Suprapubic skin (tissue), 4 donors: ENCODE measurements at regions not wholly inside any gene's neighbourhood (a gene's known extent, or its start where the extent isn't known, plus 50 kb on each side); places are given as distances from the start of the nearest gene placed in this dataset.

Experiments
- DNase-seq, 2 donors: peaks; one replicate each; pipeline ENCODE4 v3.0.0-alpha.2; 2019; ENCODE audit warnings: low spot score in 2 of 2
- H3K27ac ChIP-seq: fragments of 200-600 bp; sonication (generic); one replicate; pipeline ENCODE4 v1.5.1; 2019
- H3K27me3 ChIP-seq: fragments of 200-600 bp; sonication (generic); one replicate; pipeline ENCODE4 v1.5.1; 2019
- H3K36me3 ChIP-seq: fragments of 200-600 bp; sonication (generic); one replicate; pipeline ENCODE4 v1.5.1; 2019
- H3K4me1 ChIP-seq: fragments of 200-600 bp; sonication (generic); one replicate; pipeline ENCODE4 v1.5.1; 2019
- H3K4me3 ChIP-seq: fragments of 200-600 bp; sonication (generic); one replicate; pipeline ENCODE4 v1.5.1; 2019; ENCODE audit warnings: mild to moderate bottlenecking
- H3K9me3 ChIP-seq: fragments of 200-600 bp; sonication (generic); one replicate; pipeline ENCODE4 v1.5.1; 2019
- EP300 ChIP-seq: sonication (generic); formaldehyde crosslinking; IDR thresholded peaks from one replicate; pipeline ENCODE4 v1.6.1; 2017; ENCODE audit warnings: antibody characterized with exemption
- POLR2A ChIP-seq, 2 donors: fragments of 450-650 bp; IDR thresholded peaks; one replicate each; pipeline ENCODE4 v1.6.1; 2017; ENCODE audit warnings: antibody characterized with exemption in 2 of 2, mild to moderate bottlenecking in 2 of 2, moderate library complexity in 2 of 2
- POLR2AphosphoS5 ChIP-seq, 3 donors: sonication (generic); formaldehyde crosslinking; IDR thresholded peaks; one replicate each; pipeline ENCODE4 v1.6.1; 2017; ENCODE audit warnings: antibody characterized with exemption in 3 of 3
- WGBS: methylation state at CpG from one replicate; pipeline ENCODE4 v1.1.5; 2018; 5-methylcytosine and 5-hydroxymethylcytosine counted together
- TF ChIP-seq, protein P1 (sequence below), 2 donors: fragments of 200-600 bp in 1 of 2; fragments of 450-650 bp in 1 of 2; sonication (generic) in 1 of 2; IDR thresholded peaks; one replicate each; pipeline ENCODE4 v1.5.1; 2016 to 2019; ENCODE audit warnings: antibody characterized with exemption in 2 of 2, mild to moderate bottlenecking in 1 of 2, moderate library complexity in 1 of 2

DNA sequence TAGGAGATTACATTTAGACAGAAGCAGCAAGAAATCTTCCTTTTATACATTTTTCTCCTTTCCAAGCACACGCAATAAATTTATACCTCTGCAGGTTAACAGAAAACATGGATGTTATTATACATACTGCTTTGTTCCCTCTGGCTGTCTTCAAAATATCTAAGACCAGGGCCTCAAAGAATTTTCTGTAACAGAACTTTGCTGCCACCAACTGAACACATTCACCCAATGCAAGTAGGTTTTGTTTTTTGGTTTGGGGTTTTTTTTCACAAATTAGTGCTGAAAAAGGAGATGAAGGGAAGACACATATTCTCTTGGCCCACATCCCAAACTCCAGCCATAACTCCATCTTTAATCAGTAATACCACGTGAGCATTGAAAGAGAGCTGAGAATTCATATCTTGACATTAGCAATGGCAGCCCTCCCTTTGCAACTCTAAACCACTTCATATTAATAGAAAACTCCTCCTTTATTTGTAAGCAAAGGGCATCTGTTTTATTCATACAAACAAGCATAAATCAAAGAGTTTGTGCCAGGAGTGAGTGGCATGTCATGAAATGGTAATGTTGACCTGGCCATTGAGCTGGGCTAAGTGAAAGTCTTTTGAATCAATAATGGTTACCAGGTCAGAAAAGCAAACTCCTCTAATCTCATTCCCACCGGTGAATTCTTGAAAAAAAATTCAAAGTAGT lies 150.8 kb upstream of the FSCB start:
- H3K36me3 ChIP-seq = no peaks in the 10 kb centered on the region
- H3K27me3 ChIP-seq = no peaks in the 10 kb centered on the region
- TF ChIP-seq, protein P1, sequence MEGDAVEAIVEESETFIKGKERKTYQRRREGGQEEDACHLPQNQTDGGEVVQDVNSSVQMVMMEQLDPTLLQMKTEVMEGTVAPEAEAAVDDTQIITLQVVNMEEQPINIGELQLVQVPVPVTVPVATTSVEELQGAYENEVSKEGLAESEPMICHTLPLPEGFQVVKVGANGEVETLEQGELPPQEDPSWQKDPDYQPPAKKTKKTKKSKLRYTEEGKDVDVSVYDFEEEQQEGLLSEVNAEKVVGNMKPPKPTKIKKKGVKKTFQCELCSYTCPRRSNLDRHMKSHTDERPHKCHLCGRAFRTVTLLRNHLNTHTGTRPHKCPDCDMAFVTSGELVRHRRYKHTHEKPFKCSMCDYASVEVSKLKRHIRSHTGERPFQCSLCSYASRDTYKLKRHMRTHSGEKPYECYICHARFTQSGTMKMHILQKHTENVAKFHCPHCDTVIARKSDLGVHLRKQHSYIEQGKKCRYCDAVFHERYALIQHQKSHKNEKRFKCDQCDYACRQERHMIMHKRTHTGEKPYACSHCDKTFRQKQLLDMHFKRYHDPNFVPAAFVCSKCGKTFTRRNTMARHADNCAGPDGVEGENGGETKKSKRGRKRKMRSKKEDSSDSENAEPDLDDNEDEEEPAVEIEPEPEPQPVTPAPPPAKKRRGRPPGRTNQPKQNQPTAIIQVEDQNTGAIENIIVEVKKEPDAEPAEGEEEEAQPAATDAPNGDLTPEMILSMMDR (IDR thresholded peaks at IDR 0.05) = peak in 1 of 2 donors; percentile 7
- TF ChIP-seq EP300 = no peak
- no peaks in the 10 kb centered on the region for H3K9me3 ChIP-seq
- DNase-seq = no peak
- H3K4me3 ChIP-seq = no peak overlapping the region
- no peak overlapping the region for H3K27ac ChIP-seq
- no peaks in the 10 kb centered on the region for H3K4me1 ChIP-seq
- 25% methylated on average over 3 of the region's 3 CpGs for WGBS

DNA sequence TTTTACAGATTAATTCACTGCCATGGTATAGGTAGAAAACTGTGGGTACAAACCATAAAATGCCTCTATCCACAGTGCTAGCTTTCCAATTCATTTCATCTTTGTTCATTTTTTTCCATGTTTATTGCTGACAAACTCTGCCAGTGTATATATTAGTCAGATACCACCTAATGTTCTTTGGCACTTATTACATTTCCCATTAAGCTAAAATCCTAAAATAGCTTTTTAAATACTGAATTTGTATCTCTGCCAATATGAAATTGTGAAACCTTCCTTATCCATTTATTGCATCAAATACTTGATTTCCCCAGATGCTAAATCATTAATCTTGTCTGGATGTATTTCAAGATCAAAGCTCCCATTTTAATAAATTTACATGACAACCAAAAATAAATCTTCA lies 150.1 kb upstream of the FSCB start:
- no peaks in the 10 kb centered on the region for H3K9me3 ChIP-seq
- TF ChIP-seq POLR2A (IDR thresholded peaks at IDR 0.05) = no peak
- no peak for TF ChIP-seq EP300
- TF ChIP-seq, protein P1 (IDR thresholded peaks at IDR 0.05) = no peak
- TF ChIP-seq POLR2AphosphoS5 (IDR thresholded peaks at IDR 0.05) = no peak
- H3K27me3 ChIP-seq = no peaks in the 10 kb centered on the region
- H3K4me3 ChIP-seq = no peak overlapping the region
- H3K4me1 ChIP-seq = no peaks in the 10 kb centered on the region
- H3K27ac ChIP-seq = no peak overlapping the region
- no peak for DNase-seq
- H3K36me3 ChIP-seq = no peaks in the 10 kb centered on the region

DNA sequence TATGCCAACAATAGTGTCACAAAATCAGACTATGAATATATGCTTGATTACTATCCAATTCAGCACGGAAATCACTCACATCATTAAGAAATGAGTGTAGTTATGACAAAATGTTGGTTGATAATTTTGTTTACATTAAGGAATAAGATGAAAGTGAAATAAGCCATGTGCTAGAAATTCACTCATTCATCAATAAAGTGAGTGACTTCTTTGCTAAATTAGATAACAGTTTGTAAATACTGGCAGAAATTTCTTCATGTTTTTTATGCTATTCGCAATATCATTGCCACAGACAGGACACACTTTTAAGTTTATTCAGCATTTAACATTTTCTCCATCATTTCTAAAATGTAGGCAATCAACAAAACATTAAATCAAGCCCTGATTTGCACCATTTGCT lies 147.5 kb upstream of the FSCB start:
- Histone ChIP-seq H3K4me3 (no peak overlapping the region), H3K9me3 (no peaks in the 10 kb centered on the region)
- 83% methylated on average over 2 of the region's 2 CpGs for WGBS

DNA sequence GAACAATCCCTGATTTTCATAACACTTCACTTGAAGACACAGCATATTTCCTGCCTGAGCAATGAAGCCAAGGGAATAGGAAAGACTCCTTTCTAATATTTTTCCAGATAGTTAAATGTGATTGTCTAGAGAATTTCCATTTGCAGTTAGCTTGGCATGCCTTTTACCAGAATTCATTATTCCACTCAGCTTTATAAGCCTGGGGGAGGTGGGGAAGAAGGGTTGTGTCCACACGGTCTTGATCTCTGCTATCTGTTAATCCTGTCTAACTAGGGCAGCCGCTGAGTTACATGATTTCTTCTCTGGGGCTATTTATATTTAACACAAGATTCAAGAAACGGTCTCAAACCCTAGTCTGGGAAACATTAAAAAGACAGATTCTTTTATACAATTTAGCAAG lies 146.6 kb upstream of the FSCB start:
- WGBS = 27% methylated on average over 3 of the region's 3 CpGs
- H3K9me3 ChIP-seq = no peaks in the 10 kb centered on the region
- H3K27me3 ChIP-seq = no peaks in the 10 kb centered on the region
- DNase-seq = no peak
- no peaks in the 10 kb centered on the region for H3K36me3 ChIP-seq
- TF ChIP-seq EP300 = no peak
- TF ChIP-seq, protein P1 (IDR thresholded peaks at IDR 0.05) = no peak
- no peak for TF ChIP-seq POLR2A (IDR thresholded peaks at IDR 0.05)
- no peak for TF ChIP-seq POLR2AphosphoS5 (IDR thresholded peaks at IDR 0.05)
- no peak overlapping the region for H3K27ac ChIP-seq
- H3K4me3 ChIP-seq = no peak overlapping the region
- no peaks in the 10 kb centered on the region for H3K4me1 ChIP-seq

More for the DNA sequence above, 147.5 kb upstream of the FSCB start:
- DNase-seq = no peak
- TF ChIP-seq POLR2AphosphoS5 (IDR thresholded peaks at IDR 0.05) = no peak
- no peak for TF ChIP-seq POLR2A (IDR thresholded peaks at IDR 0.05)
- no peak for TF ChIP-seq EP300
- TF ChIP-seq, protein P1 (IDR thresholded peaks at IDR 0.05) = no peak
- no peaks in the 10 kb centered on the region for H3K4me1 ChIP-seq
- H3K27ac ChIP-seq = no peak overlapping the region
- no peaks in the 10 kb centered on the region for H3K36me3 ChIP-seq
- no peaks in the 10 kb centered on the region for H3K27me3 ChIP-seq

DNA sequence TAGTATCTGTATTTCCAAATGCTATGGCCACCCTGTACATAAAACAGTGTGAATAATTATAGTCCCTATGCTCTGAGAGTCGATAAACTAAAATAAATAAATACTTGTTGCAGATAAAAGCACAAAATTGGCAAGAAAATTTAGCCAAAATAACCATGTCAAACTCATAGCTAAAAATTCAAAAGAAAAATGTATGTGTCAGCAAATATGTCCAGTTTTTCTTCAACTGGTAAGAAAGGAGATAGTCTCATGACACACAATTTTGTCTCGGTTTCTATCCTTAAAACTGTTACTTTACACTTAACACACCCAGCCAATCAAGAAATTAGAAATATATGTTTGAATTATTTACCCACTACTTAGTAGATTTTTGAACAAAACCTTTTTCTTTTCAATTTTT lies 145.6 kb upstream of the FSCB start:
- WGBS = 78% methylated on average over 2 of the region's 2 CpGs
- no peak for DNase-seq
- H3K27ac ChIP-seq = no peak overlapping the region
- no peaks in the 10 kb centered on the region for H3K9me3 ChIP-seq
- H3K27me3 ChIP-seq = no peaks in the 10 kb centered on the region
- H3K36me3 ChIP-seq = no peaks in the 10 kb centered on the region
- no peaks in the 10 kb centered on the region for H3K4me1 ChIP-seq
- H3K4me3 ChIP-seq = no peak overlapping the region
- TF ChIP-seq POLR2AphosphoS5 (IDR thresholded peaks at IDR 0.05) (no peak), EP300 (no peak), POLR2A (IDR thresholded peaks at IDR 0.05) (no peak)
- TF ChIP-seq, protein P1 (IDR thresholded peaks at IDR 0.05) = no peak
